Epidermal melanocyte (primary cell): ENCODE measurements at regions not wholly inside any gene's neighbourhood (a gene's known extent, or its start where the extent isn't known, plus 50 kb on each side); places are given as distances from the start of the nearest gene placed in this dataset.

Experiments
- DNase-seq: peaks from one replicate; pipeline ENCODE4 v3.0.0; 2011; ENCODE audit warnings: low spot score; ENCODE audit not compliant: insufficient read length

- no peak for DNase-seq
These were observed 446.8 kb downstream of the USP25 start for GRCh38 chr21:16176570-16176969.

- DNase-seq: no peak
These were observed 447.8 kb downstream of the USP25 start for GRCh38 chr21:16177532-16177931.

- DNase-seq: no peak
These were observed 450.0 kb downstream of the USP25 start for GRCh38 chr21:16179773-16180172.

- DNase-seq: no peak
These were observed 450.8 kb downstream of the USP25 start for GRCh38 chr21:16180614-16181013.

GRCh38 chr21:16181018-16181417 lies 451.2 kb downstream of the USP25 start:
- no peak for DNase-seq

GRCh38 chr21:16185766-16186165 lies 456.0 kb downstream of the USP25 start:
- DNase-seq: peak; percentile 13

- peak; percentile 14 for DNase-seq
These were observed 457.0 kb downstream of the USP25 start for GRCh38 chr21:16186742-16187141.

- DNase-seq: no peak
These were observed 458.0 kb downstream of the USP25 start for GRCh38 chr21:16187603-16188301.

- no peak for DNase-seq
These were observed 463.1 kb downstream of the USP25 start for GRCh38 chr21:16192902-16193301.

- no peak for DNase-seq
These were observed 463.8 kb downstream of the USP25 start for GRCh38 chr21:16193496-16194094.

GRCh38 chr21:16194095-16194787 lies 464.5 kb downstream of the USP25 start:
- peak; percentile 20 for DNase-seq

GRCh38 chr21:16194788-16195537 lies 465.2 kb downstream of the USP25 start:
- DNase-seq: no peak

- DNase-seq: no peak
These were observed 465.7 kb downstream of the USP25 start for GRCh38 chr21:16195538-16195910.

- no peak for DNase-seq
These were observed 466.2 kb downstream of the USP25 start for GRCh38 chr21:16196001-16196400.

GRCh38 chr21:16198546-16198945 lies 468.8 kb downstream of the USP25 start:
- DNase-seq: no peak

- DNase-seq: no peak
These were observed 469.8 kb downstream of the USP25 start for GRCh38 chr21:16199539-16199938.

GRCh38 chr21:16201718-16202117 lies 471.9 kb downstream of the USP25 start:
- DNase-seq: no peak

- DNase-seq: no peak
These were observed 475.7 kb downstream of the USP25 start for GRCh38 chr21:16205527-16205926.

- no peak for DNase-seq
These were observed 481.8 kb downstream of the USP25 start for GRCh38 chr21:16211339-16212303.

GRCh38 chr21:16213518-16213917 lies 483.7 kb downstream of the USP25 start:
- no peak for DNase-seq

GRCh38 chr21:16215193-16215592 lies 485.4 kb downstream of the USP25 start:
- DNase-seq: no peak
